NCI-H460 (cell line): ENCODE measurements at regions not wholly inside any gene's neighbourhood (a gene's known extent, or its start where the extent isn't known, plus 50 kb on each side); places are given as distances from the start of the nearest gene placed in this dataset.
"Not testable (repeated sequence)": the region's sequence is repeated elsewhere in the genome, so short reads cannot be mapped to it uniquely, and the experiment has no call there.

Experiments used
- DNase-seq: peaks from one replicate; pipeline ENCODE4 v3.0.0-alpha.2; 2016; ENCODE audit warnings: low read depth; ENCODE audit errors: extremely low read depth

- no peak for DNase-seq
These were observed 179.5 kb downstream of the HNRNPD start for GRCh38 chr4:82194329-82194728.

- DNase-seq: no peak
These were observed 181.6 kb downstream of the HNRNPD start for GRCh38 chr4:82192017-82192673.

- no peak for DNase-seq
These were observed 192.0 kb downstream of the HNRNPD start for GRCh38 chr4:82181789-82182188.

- no peak for DNase-seq
These were observed 201.6 kb downstream of the HNRNPD start for GRCh38 chr4:82172186-82172585.

- no peak for DNase-seq
These were observed 202.1 kb downstream of the HNRNPD start for GRCh38 chr4:82171531-82172155.

GRCh38 chr4:82149750-82150149 is 224.0 kb downstream of the HNRNPD start:
- no peak for DNase-seq

GRCh38 chr4:82145850-82146249 is 227.9 kb downstream of the HNRNPD start:
- DNase-seq: no peak

GRCh38 chr4:82140422-82140821 is 233.4 kb downstream of the HNRNPD start:
- DNase-seq: no peak

- no peak for DNase-seq
These were observed 234.5 kb downstream of the HNRNPD start for GRCh38 chr4:82139287-82139686.

- no peak for DNase-seq
These were observed 235.4 kb downstream of the HNRNPD start for GRCh38 chr4:82138374-82138773.

- no peak for DNase-seq
These were observed 237.5 kb downstream of the HNRNPD start for GRCh38 chr4:82136161-82136801.

- no peak for DNase-seq
These were observed 245.4 kb downstream of the HNRNPD start for GRCh38 chr4:82128355-82128754.

- no peak for DNase-seq
These were observed 247.2 kb downstream of the HNRNPD start for GRCh38 chr4:82126512-82127040.

- DNase-seq: no peak
These were observed 247.9 kb downstream of the HNRNPD start for GRCh38 chr4:82125787-82126297.

GRCh38 chr4:82124932-82125786 is 248.6 kb downstream of the HNRNPD start:
- DNase-seq: no peak

- DNase-seq: no peak
These were observed 249.4 kb downstream of the HNRNPD start for GRCh38 chr4:82124365-82124764.

- no peak for DNase-seq
These were observed 249.9 kb downstream of the HNRNPD start for GRCh38 chr4:82123934-82124333.

- DNase-seq: not testable (repeated sequence)
These were observed 258.6 kb downstream of the HNRNPD start for GRCh38 chr4:82115183-82115582.

GRCh38 chr4:82108506-82108905 is 265.3 kb downstream of the HNRNPD start:
- no peak for DNase-seq

- DNase-seq: no peak
These were observed 269.2 kb downstream of the HNRNPD start for GRCh38 chr4:82104578-82104977.
